ENCODE measurements at regions not wholly inside any gene's neighbourhood (a gene's known extent, or its start where the extent isn't known, plus 50 kb on each side); places are given as distances from the start of the nearest gene placed in this dataset.

DNA sequence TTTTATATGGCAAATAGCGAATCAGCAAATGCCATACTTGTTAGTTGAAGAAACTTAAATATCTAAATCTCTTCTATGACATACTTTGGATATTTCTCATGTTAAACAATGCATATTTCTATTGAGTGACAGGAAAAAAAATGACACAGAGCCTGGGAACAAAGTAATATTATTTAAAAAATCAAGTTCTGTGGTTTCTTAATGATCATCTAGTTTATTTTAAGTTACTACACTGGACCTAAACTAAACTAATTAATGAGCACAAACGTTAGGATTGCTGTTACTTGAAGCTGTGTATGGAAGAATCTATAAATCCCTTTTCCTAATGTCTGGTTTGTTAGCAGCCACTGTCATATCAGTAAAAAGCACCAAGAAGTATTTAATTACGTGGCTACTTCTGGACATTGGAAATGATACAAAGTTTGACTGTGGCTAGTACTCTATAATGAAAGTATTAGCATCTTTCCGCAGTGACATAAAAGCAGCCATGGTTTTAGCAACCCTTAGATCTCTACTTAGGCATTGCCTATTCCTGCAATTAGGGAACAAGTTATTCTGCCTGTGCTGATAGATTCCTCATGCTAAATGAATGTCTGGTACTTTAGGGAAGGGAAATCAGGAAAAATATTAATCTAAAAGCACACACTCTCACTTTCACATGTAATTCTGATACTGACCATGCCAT is 981.7 kb upstream of the B3GALT2 start:
- TF ChIP-seq, protein P1, sequence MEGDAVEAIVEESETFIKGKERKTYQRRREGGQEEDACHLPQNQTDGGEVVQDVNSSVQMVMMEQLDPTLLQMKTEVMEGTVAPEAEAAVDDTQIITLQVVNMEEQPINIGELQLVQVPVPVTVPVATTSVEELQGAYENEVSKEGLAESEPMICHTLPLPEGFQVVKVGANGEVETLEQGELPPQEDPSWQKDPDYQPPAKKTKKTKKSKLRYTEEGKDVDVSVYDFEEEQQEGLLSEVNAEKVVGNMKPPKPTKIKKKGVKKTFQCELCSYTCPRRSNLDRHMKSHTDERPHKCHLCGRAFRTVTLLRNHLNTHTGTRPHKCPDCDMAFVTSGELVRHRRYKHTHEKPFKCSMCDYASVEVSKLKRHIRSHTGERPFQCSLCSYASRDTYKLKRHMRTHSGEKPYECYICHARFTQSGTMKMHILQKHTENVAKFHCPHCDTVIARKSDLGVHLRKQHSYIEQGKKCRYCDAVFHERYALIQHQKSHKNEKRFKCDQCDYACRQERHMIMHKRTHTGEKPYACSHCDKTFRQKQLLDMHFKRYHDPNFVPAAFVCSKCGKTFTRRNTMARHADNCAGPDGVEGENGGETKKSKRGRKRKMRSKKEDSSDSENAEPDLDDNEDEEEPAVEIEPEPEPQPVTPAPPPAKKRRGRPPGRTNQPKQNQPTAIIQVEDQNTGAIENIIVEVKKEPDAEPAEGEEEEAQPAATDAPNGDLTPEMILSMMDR (IDR thresholded peaks at IDR 0.05; ENCODE audit: poor library complexity) = no peak
- TF ChIP-seq EZH2 (IDR thresholded peaks at IDR 0.05; ENCODE audit: borderline replicate concordance) (no peak), EZH2phosphoT487 (IDR thresholded peaks at IDR 0.05; ENCODE audit: low read depth, severe bottlenecking, unreplicated experiment) (no peak)
